Liver (tissue), 8 donors: ENCODE measurements at regions not wholly inside any gene's neighbourhood (a gene's known extent, or its start where the extent isn't known, plus 50 kb on each side); places are given as distances from the start of the nearest gene placed in this dataset.

ENCODE experiments used
- DNase-seq: peaks from one replicate; pipeline ENCODE4 v3.0.0-alpha.2; 2017; ENCODE audit warnings: low spot score
- H3K27ac ChIP-seq, 2 donors: one replicate each; pipeline ENCODE4 v1.7.0; 2013; ENCODE audit warnings: inconsistent platforms in 2 of 2, low read length in 2 of 2, control low read depth in 1 of 2, low read depth in 1 of 2, mild to moderate bottlenecking in 1 of 2
- H3K27me3 ChIP-seq, 4 donors: one replicate each; pipeline versions ENCODE4 v1.6.1 to v1.7.0; 2013; ENCODE audit warnings: low read length in 3 of 4, inconsistent platforms in 1 of 4, mild to moderate bottlenecking in 1 of 4, moderate library complexity in 1 of 4; ENCODE audit not compliant: control insufficient read depth in 4 of 4, insufficient read depth in 4 of 4
- H3K36me3 ChIP-seq, 4 donors: one replicate each; pipeline versions ENCODE4 v1.6.1 to v1.7.0; 2013; ENCODE audit warnings: low read length in 3 of 4, mild to moderate bottlenecking in 3 of 4, low read depth in 1 of 4, moderate library complexity in 1 of 4; ENCODE audit not compliant: control insufficient read depth in 4 of 4, insufficient read depth in 3 of 4
- H3K4me1 ChIP-seq, 4 donors: one replicate each; pipeline versions ENCODE4 v1.6.1 to v1.7.0; 2013; ENCODE audit warnings: low read length in 3 of 4, mild to moderate bottlenecking in 3 of 4, moderate library complexity in 1 of 4; ENCODE audit not compliant: control insufficient read depth in 4 of 4, insufficient read depth in 4 of 4
- H3K4me3 ChIP-seq, 3 donors: one replicate each; pipeline versions ENCODE4 v1.6.1 to v1.7.0; 2013; ENCODE audit warnings: low read length in 3 of 3, control low read depth in 1 of 3, low read depth in 1 of 3, mild to moderate bottlenecking in 1 of 3
- H3K9ac ChIP-seq, 2 donors: one replicate each; pipeline ENCODE4 v1.7.0; 2013; ENCODE audit warnings: low read length in 2 of 2, mild to moderate bottlenecking in 2 of 2, moderate library complexity in 2 of 2, control low read depth in 1 of 2, low read depth in 1 of 2
- H3K9me3 ChIP-seq, 4 donors: one replicate each; pipeline versions ENCODE4 v1.6.1 to v1.7.0; 2013; ENCODE audit warnings: low read length in 3 of 4; ENCODE audit not compliant: control insufficient read depth in 4 of 4
- EGR1 ChIP-seq, 2 donors: IDR thresholded peaks; 2 replicates each; pipeline ENCODE4 v1.6.1; 2016 to 2018; ENCODE audit warnings: antibody characterized with exemption in 2 of 2, low read depth in 2 of 2
- FOXA2 ChIP-seq: IDR thresholded peaks from 2 replicates; pipeline ENCODE4 v1.6.1; 2016; ENCODE audit warnings: antibody characterized with exemption
- HNF4A ChIP-seq, 2 donors: conservative IDR thresholded peaks; 2 replicates each; pipeline ENCODE4 v1.6.1; 2016; ENCODE audit warnings: antibody characterized with exemption in 2 of 2, mild to moderate bottlenecking in 2 of 2
- NR2F2 ChIP-seq: IDR thresholded peaks from 2 replicates; pipeline ENCODE4 v1.6.1; 2016; ENCODE audit warnings: antibody characterized with exemption
- RAD21 ChIP-seq, 2 donors: IDR thresholded peaks; 2 replicates each; pipeline ENCODE4 v1.6.1; 2016; ENCODE audit warnings: antibody characterized with exemption in 2 of 2, mild to moderate bottlenecking in 2 of 2
- RXRA ChIP-seq, 2 donors: IDR thresholded peaks; 2 replicates each; pipeline ENCODE4 v1.6.1; 2017 to 2018; ENCODE audit warnings: antibody characterized with exemption in 2 of 2, mild to moderate bottlenecking in 1 of 2
- TAF1 ChIP-seq: conservative IDR thresholded peaks from 2 replicates; pipeline ENCODE4 v1.6.1; 2016; ENCODE audit warnings: antibody characterized with exemption, mild to moderate bottlenecking
- WGBS: extraction: QIAGEN DNeasy Blood & Tissue Kit; methylation state at CpG from one replicate; pipeline ENCODE4 v1.1.7; 2013; 5-methylcytosine and 5-hydroxymethylcytosine counted together
- TF ChIP-seq, protein P1 (sequence below): IDR thresholded peaks from 2 replicates; pipeline ENCODE4 v1.6.1; 2016; ENCODE audit warnings: antibody characterized with exemption, mild to moderate bottlenecking
- TF ChIP-seq, protein P2 (sequence below): fragments of 150-350 bp; IDR thresholded peaks from 2 replicates; pipeline ENCODE4 v1.5.1; 2017; ENCODE audit warnings: improper control_type of control experiment, low read depth, low read length; ENCODE audit not compliant: missing input control
- donor health status: healthy.
- donor health status: healthy.
- donor health status: healthy.
- donor health status: healthy.
- donor health status: healthy.

DNA sequence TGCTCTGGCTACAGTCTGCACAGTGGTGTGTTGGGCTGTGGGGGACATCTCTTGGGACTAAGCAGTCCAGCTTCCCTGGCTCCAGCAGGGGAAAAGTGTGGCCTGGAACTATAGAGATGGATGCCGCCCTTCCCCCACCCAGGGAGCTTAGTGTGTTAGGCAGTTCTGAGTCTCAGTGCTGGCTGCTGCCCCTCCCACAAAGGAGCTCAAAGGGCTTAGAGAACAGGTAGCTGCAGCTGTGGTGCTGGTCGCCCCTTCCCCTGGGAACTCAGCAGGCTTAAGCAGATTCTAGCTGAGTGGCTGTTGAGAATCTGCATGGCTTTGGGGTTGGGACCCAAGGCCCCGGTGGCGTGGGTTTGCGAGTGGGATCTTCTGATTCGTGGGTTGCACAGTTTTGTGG lies 190.8 kb downstream of the PDCD6IP start:
- Histone ChIP-seq H3K4me1 (no peaks in the 10 kb centered on the region), H3K9me3 (no peaks in the 10 kb centered on the region), H3K27me3 (peaks cover 0 to 3% (median 0%) of the 10 kb centered on the region in 4 donors), H3K9ac (no peak overlapping the region), H3K4me3 (no peak overlapping the region), H3K36me3 (no peaks in the 10 kb centered on the region), H3K27ac (no peak overlapping the region)
- WGBS = 80% methylated on average over 6 of the region's 6 CpGs
- no peak for DNase-seq
- TF ChIP-seq TAF1 (no peak), FOXA2 (no peak)

DNA sequence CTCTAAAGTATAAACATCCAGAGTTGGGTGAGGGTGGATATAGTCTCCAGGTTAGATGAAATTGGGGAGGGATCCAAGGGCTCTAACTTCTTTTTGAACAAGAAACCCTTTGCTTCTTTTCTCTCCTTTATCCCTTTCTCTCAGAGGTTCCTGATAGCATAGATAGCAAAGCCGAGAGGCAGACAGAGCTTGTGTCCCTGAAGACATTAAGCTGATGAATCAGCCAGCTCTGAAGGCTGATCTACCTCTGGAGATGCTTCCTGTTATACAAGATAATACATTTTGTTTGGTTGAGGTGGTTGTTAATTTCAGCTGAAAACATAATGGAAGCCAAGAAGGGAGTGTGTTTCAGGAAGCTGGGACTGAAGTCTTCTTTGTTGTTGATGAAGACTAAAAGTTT lies 193.2 kb downstream of the PDCD6IP start:
- TF ChIP-seq EGR1 (IDR thresholded peaks at IDR 0.05; ENCODE audit: low read depth in 2 of 2) = no peak
- TF ChIP-seq FOXA2 = no peak
- Histone ChIP-seq H3K9ac (no peak overlapping the region), H3K4me3 (no peak overlapping the region), H3K4me1 (no peaks in the 10 kb centered on the region), H3K27ac (no peak overlapping the region), H3K9me3 (no peaks in the 10 kb centered on the region), H3K36me3 (no peaks in the 10 kb centered on the region), H3K27me3 (peaks cover 0 to 3% (median 0%) of the 10 kb centered on the region in 4 donors)
- 45% methylated on average over 1 of the region's 1 CpG for WGBS
- no peak for DNase-seq

DNA sequence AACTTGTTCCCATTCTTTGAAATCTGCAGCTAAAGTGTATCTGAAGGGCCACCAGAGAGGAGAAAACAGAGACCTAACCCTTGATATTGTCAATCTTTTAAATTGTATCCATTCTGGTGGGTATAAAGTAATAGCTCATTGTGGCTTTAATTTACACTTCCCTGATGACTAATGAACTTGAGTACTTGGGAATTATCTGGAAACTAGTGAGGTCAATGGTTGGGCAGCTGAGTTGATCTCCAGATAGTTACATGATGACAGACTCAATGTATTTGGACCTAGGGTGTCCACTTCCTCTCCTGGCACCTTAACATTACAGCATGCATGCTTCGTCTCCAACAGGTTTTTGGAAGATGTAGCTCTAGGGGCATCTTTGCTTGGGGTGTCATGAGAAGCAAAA lies 195.2 kb downstream of the PDCD6IP start:
- peaks cover 0 to 3% (median 0%) of the 10 kb centered on the region in 4 donors for H3K27me3 ChIP-seq
- H3K4me1 ChIP-seq = no peaks in the 10 kb centered on the region
- H3K9me3 ChIP-seq = no peaks in the 10 kb centered on the region
- H3K4me3 ChIP-seq = no peak overlapping the region
- DNase-seq = no peak
- TF ChIP-seq RXRA (IDR thresholded peaks at IDR 0.05) (no peak), HNF4A (conservative IDR thresholded peaks at IDR 0.05) (no peak), NR2F2 (no peak), FOXA2 (no peak), RAD21 (IDR thresholded peaks at IDR 0.05) (no peak)
- TF ChIP-seq, protein P1, sequence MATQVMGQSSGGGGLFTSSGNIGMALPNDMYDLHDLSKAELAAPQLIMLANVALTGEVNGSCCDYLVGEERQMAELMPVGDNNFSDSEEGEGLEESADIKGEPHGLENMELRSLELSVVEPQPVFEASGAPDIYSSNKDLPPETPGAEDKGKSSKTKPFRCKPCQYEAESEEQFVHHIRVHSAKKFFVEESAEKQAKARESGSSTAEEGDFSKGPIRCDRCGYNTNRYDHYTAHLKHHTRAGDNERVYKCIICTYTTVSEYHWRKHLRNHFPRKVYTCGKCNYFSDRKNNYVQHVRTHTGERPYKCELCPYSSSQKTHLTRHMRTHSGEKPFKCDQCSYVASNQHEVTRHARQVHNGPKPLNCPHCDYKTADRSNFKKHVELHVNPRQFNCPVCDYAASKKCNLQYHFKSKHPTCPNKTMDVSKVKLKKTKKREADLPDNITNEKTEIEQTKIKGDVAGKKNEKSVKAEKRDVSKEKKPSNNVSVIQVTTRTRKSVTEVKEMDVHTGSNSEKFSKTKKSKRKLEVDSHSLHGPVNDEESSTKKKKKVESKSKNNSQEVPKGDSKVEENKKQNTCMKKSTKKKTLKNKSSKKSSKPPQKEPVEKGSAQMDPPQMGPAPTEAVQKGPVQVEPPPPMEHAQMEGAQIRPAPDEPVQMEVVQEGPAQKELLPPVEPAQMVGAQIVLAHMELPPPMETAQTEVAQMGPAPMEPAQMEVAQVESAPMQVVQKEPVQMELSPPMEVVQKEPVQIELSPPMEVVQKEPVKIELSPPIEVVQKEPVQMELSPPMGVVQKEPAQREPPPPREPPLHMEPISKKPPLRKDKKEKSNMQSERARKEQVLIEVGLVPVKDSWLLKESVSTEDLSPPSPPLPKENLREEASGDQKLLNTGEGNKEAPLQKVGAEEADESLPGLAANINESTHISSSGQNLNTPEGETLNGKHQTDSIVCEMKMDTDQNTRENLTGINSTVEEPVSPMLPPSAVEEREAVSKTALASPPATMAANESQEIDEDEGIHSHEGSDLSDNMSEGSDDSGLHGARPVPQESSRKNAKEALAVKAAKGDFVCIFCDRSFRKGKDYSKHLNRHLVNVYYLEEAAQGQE = no peak
- TF ChIP-seq, protein P2, sequence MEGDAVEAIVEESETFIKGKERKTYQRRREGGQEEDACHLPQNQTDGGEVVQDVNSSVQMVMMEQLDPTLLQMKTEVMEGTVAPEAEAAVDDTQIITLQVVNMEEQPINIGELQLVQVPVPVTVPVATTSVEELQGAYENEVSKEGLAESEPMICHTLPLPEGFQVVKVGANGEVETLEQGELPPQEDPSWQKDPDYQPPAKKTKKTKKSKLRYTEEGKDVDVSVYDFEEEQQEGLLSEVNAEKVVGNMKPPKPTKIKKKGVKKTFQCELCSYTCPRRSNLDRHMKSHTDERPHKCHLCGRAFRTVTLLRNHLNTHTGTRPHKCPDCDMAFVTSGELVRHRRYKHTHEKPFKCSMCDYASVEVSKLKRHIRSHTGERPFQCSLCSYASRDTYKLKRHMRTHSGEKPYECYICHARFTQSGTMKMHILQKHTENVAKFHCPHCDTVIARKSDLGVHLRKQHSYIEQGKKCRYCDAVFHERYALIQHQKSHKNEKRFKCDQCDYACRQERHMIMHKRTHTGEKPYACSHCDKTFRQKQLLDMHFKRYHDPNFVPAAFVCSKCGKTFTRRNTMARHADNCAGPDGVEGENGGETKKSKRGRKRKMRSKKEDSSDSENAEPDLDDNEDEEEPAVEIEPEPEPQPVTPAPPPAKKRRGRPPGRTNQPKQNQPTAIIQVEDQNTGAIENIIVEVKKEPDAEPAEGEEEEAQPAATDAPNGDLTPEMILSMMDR = no peak
- 79% methylated on average over 1 of the region's 1 CpG for WGBS
- H3K27ac ChIP-seq = no peak overlapping the region
- no peaks in the 10 kb centered on the region for H3K36me3 ChIP-seq
- no peak overlapping the region for H3K9ac ChIP-seq
